Neural cell (in vitro differentiated cells): ENCODE measurements at regions not wholly inside any gene's neighbourhood (a gene's known extent, or its start where the extent isn't known, plus 50 kb on each side); places are given as distances from the start of the nearest gene placed in this dataset.

ENCODE experiments used
- EZH2 ChIP-seq: fragments of 200-600, 300-800 bp; shearing (Covaris generic), sonication (generic); IDR thresholded peaks from 2 replicates; pipeline ENCODE4 v1.6.1; 2014; ENCODE audit warnings: antibody characterized with exemption, low read length, borderline replicate concordance, mild to moderate bottlenecking; ENCODE audit not compliant: insufficient read depth, poor library complexity, severe bottlenecking
- POLR2AphosphoS5 ChIP-seq: IDR thresholded peaks from 2 replicates; pipeline ENCODE4 v1.6.1; 2012

DNA sequence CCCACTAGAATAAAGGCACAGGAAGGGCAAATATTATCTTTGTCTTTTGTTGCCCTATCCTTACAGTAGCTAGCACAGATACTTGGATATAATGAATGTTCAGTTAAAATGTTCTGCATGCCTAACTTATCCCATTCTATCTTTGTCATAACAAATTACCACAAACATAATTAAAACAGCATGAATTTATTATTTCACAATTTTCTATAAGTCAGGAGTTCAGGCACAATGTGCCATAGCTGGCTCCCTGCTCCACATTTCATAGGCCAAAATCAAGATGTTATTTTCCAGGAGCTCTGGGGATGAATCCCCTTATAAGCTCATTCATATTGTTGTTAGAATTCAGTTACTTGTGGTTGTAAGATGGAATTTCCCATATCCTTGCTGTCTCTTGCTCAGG, 975.5 kb downstream of the IGSF11 start:
- TF ChIP-seq EZH2 (no peak), POLR2AphosphoS5 (no peak)
